ENCODE measurements at regions not wholly inside any gene's neighbourhood (a gene's known extent, or its start where the extent isn't known, plus 50 kb on each side); places are given as distances from the start of the nearest gene placed in this dataset.
"Not testable (repeated sequence)": the region's sequence is repeated elsewhere in the genome, so short reads cannot be mapped to it uniquely, and the experiment has no call there.

DNA sequence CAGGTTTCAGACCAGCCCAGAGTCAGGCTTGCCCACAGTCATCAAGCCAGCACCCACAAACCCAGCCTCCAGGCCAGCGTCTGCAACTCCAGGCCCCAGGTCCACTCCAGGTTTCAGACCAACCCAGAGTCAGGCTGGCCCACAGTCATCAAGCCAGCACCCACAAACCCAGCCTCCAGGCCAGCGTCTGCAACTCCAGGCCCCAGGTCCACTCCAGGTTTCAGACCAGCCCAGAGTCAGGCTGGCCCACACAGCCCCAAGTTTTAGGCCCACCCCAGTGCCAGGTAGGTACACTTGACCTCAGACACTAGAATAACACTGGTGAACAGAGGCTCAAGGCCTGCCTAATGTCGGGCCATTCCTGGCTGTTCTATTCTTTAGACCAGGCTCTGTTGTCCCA is 1877.0 kb downstream of the PCDH9 start:
- ATAC-seq: not testable (repeated sequence)

DNA sequence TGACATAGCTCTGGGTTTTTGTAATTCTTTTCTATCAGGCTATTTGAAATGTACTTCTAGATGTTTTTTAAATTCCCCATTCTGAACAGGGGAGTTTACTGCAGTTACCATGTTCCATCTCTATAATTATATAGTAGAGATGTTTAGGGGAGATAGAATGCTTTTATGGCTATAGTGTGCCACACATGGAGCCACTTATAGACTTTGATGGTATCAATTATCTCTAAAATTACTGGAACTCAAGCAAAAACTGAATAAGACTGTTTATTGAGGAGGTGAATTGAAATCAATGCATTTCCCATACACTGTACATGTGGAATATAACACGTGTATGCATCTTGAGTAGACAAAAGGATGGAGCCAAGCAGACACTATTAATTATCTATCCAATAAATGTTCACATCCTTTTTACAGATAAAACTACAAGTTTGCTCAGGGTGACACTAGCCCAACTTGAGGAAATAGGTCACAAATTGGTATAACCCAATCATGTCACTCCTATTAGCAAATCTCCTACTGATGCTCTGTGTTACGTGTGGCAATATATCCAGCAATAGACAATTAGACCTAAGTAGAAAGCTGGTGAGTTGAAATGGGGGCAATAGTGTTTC is 1882.6 kb downstream of the PCDH9 start:
- ATAC-seq: no peak

DNA sequence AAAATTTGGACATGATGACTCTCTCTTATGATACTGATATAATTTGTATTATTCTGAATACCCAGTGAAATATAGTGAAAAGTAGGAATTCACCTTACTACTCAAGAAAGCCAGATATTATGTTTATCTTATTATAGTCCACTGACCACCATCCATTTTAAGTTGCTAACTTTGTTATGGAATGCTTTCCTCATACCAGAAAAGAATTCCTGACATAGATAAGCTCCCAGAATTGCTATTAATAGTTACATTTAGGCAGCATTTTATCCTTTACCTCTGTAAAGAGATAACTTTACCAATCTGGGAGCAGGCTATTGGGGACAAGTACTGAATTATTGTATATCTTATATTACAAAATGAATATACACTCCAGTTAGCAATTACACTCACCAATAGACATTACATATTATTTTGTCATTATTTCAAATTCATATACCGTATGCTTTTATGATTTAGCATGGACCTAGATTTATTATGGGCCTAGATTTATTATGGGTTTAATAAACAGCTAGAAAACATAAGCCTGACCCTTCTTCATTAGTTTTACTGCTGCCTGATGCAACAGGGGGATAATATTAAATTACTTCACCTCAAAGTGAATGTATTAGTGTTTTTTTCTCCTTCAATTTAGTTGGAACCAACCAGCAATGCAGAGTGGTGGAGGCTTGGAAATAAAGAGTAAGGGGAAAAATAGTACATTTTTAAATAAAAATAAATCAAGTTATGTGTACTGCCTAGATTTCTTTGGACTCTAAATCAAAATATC is 1886.1 kb downstream of the PCDH9 start:
- no peak for ATAC-seq

DNA sequence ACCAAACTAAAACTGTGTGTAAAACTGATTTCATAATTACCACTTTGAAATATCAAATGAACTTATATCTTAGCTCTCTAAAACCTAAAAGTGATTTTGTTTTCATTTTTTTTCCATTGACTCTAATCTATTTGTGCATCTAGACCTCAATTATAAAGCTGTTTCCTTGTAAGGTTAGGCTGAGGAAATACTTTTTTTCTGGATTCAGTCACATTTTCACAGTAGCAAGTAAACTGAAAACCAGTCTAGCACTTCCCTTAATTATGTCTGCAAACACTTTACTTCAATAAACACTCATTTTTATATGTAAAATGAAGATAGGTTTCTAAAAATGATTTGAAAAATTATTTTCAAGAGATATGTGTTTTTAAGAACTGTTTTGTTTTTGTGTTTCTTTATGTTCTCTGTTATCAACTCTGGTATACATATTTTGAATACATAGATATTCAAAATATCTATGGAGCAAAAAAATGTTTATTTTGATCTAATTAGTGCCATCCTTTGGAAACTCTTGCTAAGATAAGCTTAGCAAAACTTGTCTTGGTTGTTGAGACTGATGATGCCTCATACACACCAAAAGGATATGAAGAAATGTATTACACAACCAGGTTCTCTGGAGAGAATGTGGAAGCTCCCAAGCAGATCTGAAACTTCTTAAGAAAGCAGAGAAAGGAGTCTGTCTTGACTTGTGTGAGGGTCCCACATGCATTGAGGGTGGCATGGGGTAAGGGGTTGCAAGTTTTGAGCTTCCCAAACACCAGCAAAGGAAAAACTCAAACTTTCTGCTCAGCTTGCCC is 1887.4 kb downstream of the PCDH9 start:
- no peak for ATAC-seq

DNA sequence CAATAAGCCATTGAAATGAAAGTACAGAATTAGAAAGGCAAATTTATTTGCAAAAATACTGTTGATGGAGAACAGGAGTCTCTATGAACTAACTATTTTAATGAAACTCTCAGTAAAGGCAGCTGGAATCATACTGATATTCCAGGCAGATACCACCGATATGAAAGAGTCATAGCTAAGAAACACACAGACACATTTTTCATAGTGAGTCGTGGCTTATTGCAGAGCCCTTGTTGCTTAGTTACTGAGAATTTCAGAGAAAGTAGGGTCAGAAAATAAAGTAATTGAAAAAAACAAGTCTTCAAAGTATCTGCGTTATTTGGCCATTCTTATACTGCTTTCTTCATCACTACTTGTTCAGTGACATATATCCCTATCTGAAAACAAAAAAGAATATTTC is 1890.9 kb downstream of the PCDH9 start:
- ATAC-seq: no peak

DNA sequence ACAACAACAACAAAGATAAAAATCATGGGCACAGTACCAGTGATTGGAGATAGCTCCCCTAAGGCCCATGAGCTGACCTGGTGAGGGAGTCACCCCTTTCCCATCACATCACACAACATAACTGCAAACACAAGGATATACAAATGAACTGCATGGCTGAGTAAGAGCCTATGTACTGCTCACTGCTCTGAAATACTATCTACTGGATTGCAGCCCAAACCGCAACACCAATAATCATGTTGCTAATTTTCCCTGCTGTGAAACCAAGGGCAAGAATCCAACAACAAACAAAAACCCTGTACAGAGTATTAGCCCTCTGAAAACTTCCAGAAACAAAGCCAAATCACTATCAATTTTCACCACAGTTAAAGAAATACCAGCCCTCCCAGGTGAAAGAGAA is 1893.2 kb downstream of the PCDH9 start:
- ATAC-seq: no peak

DNA sequence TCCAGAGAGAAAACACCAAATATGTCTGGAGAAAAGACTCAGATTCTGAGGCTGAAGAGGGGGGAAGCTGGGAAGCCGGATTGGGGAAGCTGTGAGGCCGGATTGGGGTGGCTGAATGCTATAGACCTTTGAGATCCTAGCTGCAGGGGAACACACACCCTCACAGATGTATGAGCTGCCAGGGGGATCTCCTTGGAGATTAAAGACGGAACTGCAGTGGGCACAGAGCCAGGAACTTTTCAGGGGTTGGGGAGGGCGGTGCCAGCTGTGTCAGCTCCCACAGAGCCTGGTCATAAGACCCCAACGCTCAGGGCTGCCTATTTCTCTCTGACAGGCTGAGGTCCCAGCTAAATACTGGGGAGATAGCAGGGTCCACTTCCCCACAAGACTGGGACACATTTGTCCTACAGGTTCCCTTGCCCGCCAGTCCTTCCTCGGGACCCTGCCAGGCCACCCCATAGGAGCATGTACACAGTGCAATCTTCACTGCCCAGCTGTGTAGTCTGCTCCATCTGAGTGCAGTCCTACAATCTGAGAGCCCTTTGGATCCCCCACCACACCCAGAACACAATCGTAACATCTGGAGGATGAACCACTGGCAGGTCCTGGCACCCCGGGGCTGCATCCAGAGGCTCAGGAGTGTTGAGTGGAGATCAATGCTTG is 1893.9 kb downstream of the PCDH9 start:
- no peak for ATAC-seq

DNA sequence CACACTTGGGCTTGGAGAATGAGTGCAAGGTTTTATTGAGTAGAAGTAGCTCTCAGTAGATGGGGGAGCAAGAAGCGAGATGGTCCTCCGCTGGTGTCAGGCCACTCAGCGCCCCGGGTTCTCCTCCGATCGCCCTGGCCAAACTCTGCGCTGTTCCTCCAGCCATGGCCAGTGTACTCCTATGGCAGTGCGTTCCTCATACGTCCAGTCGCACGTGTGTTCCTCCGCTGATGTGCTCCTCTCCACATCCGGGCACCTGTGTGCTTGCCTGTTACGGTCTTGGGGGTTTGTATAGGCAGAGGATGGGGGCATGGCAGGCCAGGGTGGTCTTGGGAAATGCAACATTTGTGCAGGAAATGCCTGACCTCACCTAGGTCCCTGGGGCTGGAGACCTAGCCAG is 1899.4 kb downstream of the PCDH9 start:
- ATAC-seq: no peak

DNA sequence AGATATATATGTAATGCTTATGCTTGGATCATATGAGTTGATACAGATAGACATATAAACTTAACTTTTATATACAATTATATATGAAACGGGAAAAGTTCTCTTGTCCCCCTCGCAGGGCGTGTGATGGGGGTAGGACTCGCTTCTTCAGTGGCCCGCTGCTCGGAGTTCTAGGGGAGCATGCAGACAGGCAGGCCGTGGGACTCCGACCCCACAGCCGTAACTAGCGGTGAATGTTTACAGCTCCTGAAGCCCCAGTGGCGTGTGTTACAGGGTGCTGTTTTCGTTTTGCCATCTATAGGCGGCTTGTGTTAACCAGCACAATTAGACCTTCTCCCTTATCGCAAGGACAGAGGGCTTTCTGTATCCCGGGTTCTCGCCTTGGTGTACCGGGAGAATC is 1899.8 kb downstream of the PCDH9 start:
- no peak for ATAC-seq

DNA sequence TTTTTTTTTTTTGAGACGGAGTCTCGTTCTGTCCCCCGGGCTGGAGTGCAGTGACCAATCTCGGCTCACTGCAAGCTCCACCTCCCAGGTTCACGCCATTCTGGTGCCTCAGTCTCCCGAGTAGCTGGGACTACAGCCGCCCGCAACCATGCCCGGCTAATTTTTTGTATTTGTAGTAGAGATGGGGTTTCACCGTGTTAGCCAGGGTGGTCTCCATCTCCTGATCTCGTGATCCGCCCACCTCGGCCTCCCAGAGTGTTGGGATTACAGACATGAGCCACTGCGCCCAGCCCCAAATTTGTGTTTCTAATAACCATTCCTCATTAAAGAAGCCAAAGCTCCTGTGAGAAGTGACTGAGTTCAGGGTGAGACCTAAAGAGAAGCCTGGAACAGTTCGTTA is 1906.9 kb downstream of the PCDH9 start:
- not testable (repeated sequence) for ATAC-seq

DNA sequence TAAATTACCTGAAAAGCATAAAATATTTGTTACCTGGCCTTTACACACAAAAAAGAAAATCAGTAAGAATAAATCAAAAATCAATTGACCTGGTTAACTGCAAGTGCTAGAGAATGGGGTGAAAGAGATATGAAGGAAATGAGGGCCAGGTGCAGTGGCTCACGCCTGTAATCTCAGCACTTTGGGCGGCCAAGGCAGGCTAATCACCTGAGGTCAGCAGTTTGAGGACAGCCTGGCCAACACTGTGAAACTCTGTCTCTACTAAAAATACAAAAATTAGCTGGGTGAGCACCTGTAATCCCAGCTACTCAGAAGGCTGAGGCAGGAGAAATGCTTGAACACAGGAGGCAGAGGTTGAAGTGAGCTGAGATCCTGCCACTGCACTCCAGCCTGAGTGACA is 1908.7 kb downstream of the PCDH9 start:
- ATAC-seq: not testable (repeated sequence)

DNA sequence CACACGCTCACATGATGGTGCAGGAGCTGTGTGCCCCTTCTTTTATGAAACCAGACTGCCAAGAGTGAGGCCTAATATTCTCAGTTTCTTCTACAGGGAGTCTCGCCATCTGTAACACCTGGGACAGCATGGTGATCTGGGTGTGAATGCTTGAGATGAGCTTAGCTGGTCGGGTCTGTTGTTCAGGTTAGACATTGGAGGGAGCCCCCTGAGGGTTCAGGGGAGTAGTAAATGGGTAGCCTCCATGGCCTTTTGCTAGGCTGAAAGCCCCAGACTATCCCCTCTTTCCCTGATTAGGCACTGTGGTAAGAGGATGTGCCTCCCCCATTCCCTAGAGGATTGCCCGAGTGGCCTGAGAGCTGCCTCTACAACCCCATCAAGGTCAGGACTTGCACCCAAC is 1916.1 kb downstream of the PCDH9 start:
- ATAC-seq: no peak

DNA sequence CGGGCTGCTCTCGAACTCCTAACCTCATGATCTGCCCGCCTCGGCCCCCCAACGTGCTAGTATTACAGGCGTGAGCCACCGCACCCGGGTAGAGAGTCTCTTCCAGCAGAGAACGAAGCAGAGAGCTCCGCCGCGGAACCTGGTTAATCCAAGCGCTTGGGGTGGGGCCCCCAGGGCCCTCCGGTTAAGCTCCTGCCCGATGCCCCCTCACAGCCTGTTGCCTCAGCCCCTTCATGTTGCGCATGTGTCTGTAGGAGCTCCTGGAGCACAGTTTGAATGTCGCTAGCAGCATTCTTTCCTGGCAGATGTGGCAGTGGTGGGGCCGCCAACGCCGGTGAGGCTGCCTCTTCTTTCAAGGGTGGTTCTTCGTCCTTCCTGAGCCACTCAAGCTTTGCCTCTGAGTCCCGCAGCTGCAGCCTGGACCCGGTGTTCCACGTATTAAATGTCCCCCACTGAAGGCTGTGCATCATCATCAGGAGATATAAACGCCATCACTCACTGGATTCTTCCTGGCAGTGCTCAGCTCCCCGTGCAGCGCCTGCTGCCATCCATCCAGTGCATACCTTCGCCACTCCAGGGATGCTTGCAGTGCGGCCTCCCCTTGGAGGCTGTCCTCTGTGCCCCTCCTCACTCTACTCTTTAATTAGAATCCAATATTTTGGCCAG is 1919.3 kb downstream of the PCDH9 start:
- no peak for ATAC-seq

DNA sequence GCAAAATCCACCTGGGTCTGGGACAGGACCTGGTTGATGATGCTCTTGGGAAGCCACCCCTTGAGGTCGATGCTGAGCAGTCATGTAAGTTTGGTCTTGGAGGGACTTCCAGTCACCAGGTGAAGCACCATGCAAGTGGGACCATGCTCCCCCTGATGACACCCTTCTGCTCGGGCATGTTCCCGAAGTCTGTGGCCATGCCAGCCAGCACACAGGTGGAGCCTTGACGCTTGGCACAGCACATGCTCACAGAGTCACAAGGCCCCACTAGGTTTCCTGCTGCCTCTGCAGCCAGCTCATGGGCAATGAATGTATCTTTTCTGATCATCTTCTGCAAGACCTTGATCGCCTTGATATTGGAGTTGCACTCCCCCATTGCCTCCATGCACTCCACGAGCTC is 1920.2 kb downstream of the PCDH9 start:
- no peak for ATAC-seq

DNA sequence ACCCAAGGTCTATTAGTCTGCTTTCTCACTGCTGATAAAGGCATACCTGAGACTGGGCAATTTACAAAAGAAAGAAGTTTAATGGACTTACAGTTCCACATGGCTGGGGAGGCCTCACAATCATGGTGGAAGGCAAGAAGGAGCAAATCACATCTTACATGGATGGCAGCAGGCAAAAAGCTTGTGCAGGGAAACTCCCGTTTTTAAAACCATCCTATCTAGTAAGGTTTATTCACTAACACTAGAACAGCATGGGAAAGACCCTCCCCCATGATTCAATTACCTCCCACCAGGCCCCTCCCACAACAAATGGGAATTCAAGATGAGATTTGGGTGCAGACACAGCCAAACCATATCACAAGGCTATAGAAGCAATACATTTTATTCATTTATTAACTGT is 1921.4 kb downstream of the PCDH9 start:
- not testable (repeated sequence) for ATAC-seq

DNA sequence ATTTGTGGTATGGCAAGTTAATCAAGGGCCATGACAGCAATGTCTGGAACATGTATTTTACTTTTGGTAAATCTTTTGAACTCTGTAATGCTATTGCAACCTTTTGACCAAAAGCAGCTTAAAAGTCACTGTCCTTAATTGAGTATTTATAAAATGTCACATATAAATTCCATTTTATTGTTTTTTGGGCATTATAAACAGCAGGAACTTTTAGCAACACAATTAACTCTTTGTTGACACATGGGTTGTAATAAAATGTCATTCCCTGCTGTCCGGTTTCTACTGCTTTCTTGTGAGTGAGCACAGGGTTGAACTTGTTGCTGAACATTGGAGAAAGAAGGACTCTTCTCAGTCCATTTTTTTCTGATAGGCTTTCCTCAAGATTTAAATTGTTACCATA is 1923.1 kb downstream of the PCDH9 start:
- no peak for ATAC-seq

DNA sequence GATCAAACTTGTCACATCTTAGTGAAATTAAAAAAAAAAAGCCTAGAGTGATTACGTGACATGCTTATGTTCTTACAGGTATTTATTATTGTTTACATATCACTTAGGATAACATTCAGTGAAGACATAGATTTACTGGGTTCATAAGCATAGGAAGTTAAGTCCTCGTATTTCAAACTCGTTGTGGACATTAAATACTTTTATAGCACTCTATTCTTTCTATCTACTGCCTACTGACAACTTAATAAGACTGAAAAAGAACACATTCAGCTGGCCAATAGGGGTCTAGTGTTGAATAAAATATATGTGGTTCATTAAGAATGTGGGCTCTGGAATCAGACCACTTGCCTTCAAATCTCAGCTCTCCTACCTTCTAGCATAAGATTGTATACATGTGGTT is 1927.4 kb downstream of the PCDH9 start:
- no peak for ATAC-seq

DNA sequence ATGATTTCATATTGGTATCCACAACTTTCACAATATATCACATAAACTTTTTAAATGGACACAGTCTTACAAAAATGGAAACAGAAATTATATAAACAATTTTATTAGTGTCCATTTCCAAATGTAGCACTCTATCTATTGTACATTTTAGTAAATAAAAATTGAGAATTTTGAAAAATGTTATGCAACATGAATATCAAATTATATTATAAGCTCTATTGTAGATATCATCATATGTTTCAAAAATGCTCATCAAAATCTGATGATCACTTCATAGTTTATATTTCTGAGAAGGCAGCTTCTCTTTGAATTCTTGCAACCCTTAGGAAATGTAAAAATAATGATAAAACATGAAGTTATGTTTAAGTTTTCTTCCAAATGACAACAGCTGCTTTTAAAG is 1928.6 kb downstream of the PCDH9 start:
- ATAC-seq: no peak

DNA sequence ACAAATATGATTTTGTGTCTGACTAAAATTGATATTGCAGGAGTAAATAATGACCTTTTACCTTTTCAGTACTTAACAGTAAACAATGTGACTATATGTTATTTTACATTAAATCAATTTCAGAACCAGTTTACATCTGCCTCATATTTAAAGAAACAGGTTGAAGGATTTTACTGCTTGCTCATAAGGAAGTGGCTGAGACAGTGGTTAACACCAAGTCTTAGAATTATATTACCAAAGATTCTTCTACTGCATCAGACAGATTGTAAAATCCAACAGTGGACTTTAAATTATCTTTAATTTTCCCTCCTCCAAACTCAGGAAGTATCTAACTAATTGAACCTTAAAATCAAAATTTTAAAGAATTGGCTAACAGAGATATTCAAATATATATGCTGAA is 1929.9 kb downstream of the PCDH9 start:
- no peak for ATAC-seq

DNA sequence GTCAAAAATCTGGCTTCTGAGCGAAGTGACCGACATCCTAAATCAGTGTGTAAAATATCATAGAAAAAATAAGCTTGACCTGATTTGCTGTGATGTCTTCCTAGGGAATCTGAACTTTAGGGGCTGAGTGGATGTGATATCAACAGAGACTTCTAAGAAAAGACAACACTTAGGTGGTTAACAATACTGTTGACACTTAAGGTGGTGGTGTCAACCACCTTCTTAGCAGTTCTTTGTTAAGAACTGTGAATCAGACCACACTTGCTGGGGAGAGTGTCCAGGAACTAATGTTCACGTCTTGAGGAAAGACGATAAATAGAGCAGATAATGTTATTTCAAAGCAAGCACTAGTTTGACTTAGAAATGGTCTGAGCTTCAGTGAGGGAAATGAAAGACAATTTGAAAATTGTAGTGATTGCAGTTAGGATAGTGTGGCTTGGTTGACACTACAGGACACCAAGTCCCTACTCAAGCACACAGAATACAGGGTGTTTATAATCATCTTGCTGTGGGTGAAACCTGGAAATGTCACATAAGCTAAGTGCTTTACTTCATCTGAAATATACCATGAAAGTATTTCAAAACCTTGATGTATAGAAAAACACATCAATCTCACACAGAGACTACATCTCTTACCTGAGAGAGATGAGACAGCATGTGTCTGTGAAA is 1936.5 kb downstream of the PCDH9 start:
- no peak for ATAC-seq

DNA sequence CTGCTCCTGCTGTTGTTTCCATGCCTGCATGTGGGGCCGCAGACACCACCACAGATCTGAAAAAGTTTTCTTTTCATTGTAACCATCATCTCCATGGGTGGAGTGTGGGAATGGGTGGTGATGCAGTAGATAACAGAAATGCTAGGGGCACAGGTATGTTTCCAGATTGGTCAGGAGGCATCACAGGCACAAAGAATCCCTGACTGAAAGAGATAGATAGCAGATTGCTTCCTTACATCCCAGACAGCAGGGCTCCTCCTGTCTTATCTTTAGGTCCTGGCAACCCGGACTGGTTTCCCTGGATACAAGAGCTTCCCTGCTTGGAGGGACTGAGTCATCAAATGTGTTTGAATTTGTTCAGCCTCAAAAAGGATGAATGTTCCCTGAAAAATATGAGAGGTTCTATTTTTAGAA is 1937.6 kb downstream of the PCDH9 start:
- no peak for ATAC-seq

DNA sequence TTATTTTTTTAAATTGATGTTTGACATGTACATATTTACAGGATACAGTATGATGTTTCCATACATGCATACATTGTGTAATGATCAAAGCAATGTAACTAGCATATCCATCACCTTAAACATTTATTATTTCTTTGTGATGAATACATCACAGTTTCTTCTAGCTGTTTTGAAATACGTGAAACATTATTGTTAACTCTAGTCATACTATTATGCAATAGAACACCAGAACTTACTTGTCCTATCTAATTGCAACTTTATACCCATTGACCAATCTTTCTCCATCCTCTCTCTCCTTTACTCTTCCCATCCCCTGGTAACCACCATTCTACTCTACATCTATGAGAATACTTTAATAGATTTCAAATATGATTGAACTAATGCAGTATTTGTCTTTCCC is 1942.7 kb downstream of the PCDH9 start:
- ATAC-seq: no peak
